Right ventricle myocardium inferior (tissue), 1 donor: ENCODE measurements at regions not wholly inside any gene's neighbourhood (a gene's known extent, or its start where the extent isn't known, plus 50 kb on each side); places are given as distances from the start of the nearest gene placed in this dataset.
"Not testable (repeated sequence)": the region's sequence is repeated elsewhere in the genome, so short reads cannot be mapped to it uniquely, and the experiment has no call there.

Source experiments
- ATAC-seq: fragments of 200-7000 bp; cut with Tn5 transposase; one replicate; pipeline ENCODE4 v1.9.1; 2020; ENCODE audit warnings: mild to moderate bottlenecking, moderate library complexity
- DNase-seq: peaks from one replicate; pipeline ENCODE4 v3.0.0; 2021; ENCODE audit errors: missing footprints
- intact Hi-C: fragments of 100-400 bp; cut with DNase I; formaldehyde crosslinking; loops from one replicate; pipeline ENCODE4 v1.11.0; 2022
- donor health status: DM: no; HTN: yes; CAD: no; lungs with severe emphysema.

GRCh38 chr2:142544173-142544572 is 333.3 kb upstream of the KYNU start:
- intact Hi-C loops: no loop called here
- ATAC-seq: no peak
- no peak for DNase-seq

- intact Hi-C loops: no loop called here
- ATAC-seq: no peak
- DNase-seq: no peak
Measured at GRCh38 chr2:142542431-142542910, 335.0 kb upstream of the KYNU start.

DNA sequence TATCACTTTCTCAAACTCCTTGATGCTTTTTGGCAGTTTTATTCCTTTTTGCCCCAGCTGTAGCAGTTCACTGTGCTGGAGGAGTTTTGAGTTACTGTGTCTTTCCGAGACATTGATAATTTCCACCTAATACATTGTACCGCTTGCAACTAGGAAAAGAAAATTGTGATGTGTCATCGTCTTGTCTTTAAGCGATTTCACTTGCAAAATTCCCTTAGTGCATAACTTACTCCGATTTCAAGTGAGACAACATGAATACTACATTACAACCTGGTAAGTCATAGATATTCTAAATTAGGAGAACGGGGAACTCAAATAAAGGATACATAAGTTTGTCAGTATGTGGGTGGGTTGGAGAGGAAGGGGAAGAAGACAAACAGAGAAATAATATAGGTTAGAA is 340.5 kb upstream of the KYNU start:
- intact Hi-C loops: no loop called here
- ATAC-seq (no peak), DNase-seq (no peak)

GRCh38 chr2:142536492-142536891 is 341.0 kb upstream of the KYNU start:
- no peak for ATAC-seq
- DNase-seq: no peak

GRCh38 chr2:142535311-142535710 is 342.2 kb upstream of the KYNU start:
- no peak for ATAC-seq
- no peak for DNase-seq
- intact Hi-C loops: no loop called here

More at GRCh38 chr2:142536492-142536891, 341.0 kb upstream of the KYNU start:
- intact Hi-C loops: no loop called here

DNA sequence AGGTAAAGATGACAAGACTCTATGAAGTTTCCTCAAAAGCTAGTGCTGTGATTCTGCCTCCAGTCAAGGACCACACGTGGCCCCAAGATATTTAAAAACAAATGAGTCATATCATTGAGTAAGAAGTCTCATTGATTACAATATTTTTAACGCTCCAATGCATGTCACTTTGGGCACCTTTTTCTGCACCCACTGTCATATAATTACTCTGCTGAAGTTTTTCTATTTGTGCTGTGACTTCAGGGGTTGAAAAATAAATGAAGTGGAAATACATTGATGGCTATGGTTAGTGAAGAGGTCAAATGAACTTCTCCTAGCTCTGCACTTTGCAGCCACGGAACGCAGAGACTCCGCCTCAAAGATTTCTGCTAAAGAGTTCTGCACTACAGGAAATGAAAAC is 344.3 kb upstream of the KYNU start:
- no peak for ATAC-seq
- intact Hi-C loops: no loop called here

DNA sequence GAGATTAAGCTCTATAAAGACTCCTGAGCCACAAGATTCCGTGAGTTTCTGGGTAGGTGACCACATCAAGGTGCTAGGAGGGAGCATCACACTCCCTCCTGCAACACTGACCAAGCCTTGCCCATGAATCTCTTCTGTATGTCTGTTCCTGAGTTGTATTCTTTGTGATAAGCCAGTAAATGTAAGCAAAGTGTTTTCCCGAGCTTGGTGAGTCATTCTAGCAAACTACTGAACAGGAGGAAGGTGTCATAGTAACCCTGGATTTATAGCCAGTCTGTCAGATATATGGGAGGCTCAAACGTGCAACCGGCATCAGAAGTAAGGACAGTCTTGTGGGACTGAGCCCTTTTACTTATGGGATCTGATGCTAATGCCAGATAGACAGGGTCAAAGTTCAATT is 346.1 kb upstream of the KYNU start:
- intact Hi-C loops: no loop called here
- no peak for ATAC-seq
- DNase-seq: no peak

More for the DNA sequence above, 344.3 kb upstream of the KYNU start:
- DNase-seq: no peak

DNA sequence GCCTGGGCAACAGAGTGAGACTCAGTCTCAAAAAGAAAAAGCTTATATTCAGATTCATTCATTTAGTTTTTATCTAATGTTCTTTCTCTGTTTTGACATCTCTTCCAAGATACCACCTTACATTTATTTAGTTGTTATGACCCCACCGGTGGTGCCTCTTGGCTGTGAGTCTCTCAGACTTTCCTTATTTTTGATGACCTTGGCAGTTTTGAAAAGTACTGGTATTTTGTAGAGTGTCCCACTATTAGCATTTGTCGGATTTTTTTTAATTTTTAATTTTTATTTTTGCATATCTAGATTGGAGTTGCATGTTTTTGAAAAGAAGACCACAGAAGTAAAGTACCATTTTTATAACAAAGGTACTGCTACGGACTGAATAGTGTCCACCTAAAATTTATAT is 351.7 kb upstream of the KYNU start:
- DNase-seq: no peak
- intact Hi-C loops: no loop called here
- ATAC-seq: no peak

- DNase-seq: no peak
- ATAC-seq: no peak
- intact Hi-C loops: no loop called here
Measured at GRCh38 chr2:142521492-142521891, 356.0 kb upstream of the KYNU start.

DNA sequence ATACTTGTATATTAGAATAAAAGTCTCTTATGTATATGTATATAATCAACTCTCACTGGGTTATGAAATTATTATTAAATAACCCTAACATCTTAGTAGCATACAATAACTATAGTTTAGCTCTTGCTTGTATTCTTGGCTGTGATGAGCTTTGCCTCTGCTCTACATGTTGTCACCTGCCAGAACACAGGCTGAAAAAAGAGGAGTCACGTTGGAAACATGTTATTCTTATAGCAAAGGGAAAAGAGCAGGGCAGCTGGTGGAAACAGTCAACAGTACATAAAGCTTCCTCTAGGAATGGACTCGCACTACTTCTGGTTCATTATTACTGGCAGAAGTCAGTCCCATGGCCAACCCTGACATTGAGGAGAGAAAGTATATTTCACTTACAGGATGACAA is 362.0 kb upstream of the KYNU start:
- DNase-seq (no peak), ATAC-seq (no peak)
- intact Hi-C loops: no loop called here

- DNase-seq: no peak
- intact Hi-C loops: no loop called here
- ATAC-seq: no peak
Measured at GRCh38 chr2:142509401-142509800, 368.1 kb upstream of the KYNU start.

- intact Hi-C loops: no loop called here
- ATAC-seq: no peak
- no peak for DNase-seq
Measured at GRCh38 chr2:142504754-142505153, 372.7 kb upstream of the KYNU start.

GRCh38 chr2:142502402-142502801 is 371.6 kb upstream of the LRP1B start:
- DNase-seq (no peak), ATAC-seq (no peak)
- intact Hi-C loops: no loop called here

DNA sequence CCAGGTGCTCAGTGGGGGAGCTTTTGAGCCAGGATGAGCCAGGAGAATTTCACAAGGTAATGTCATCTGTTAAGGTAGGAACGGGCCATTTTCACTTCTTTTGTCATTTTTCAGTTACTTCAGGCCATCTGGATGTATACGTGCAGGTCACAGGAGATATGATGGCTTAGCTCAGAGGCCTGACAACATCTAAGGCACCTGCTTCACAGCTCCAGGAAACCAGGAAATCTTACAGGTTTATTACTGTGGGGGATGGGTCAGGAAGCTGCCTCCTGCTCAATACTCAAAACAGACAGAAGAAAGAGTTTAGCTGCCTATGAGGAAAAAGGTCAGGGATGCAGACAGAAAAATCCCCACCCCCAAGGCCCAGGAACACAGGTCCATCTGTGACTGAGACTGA is 364.3 kb upstream of the LRP1B start:
- intact Hi-C loops: no loop called here
- no peak for ATAC-seq
- no peak for DNase-seq

GRCh38 chr2:142489631-142490030 is 358.8 kb upstream of the LRP1B start:
- ATAC-seq, DNase-seq, intact Hi-C loops: not testable (repeated sequence)

DNA sequence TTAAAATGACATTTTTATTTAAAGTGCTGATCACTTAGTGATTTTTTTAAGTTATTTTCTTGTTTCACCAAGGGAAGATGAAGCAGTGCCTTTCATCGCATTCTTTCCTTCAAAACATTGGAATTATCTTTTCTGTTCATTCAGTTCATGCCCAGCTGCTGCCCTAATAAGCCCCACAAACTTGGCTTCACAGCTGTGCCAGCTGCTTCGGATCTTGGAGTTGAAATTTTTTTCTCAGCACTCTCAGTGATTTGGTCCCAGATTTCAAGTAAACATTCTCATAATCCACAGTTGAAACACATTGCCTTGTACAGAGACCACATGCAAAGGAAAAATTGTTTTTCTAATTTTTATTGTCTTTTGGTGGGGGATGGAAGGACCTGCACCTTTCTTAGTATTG is 353.3 kb upstream of the LRP1B start:
- DNase-seq: no peak
- intact Hi-C loops: no loop called here
- no peak for ATAC-seq

DNA sequence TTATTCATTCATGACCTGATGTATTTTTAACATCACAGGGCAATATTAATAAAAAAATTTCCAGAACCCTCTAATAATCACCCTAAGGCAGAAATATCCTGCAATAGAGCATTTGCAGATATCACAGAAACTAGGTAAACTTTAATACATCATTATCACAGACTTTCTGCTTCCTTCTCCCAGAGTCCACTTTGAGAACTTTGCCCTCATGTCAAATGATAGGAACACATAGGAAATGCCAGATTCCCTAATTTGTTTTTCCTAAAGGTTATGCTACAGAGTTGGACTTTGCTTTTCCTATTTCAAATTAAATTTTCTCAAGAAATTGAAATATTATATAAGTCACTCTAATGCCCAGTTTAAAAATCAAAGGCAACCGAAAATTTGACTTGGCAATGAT is 352.8 kb upstream of the LRP1B start:
- DNase-seq (no peak), ATAC-seq (no peak)
- intact Hi-C loops: no loop called here

DNA sequence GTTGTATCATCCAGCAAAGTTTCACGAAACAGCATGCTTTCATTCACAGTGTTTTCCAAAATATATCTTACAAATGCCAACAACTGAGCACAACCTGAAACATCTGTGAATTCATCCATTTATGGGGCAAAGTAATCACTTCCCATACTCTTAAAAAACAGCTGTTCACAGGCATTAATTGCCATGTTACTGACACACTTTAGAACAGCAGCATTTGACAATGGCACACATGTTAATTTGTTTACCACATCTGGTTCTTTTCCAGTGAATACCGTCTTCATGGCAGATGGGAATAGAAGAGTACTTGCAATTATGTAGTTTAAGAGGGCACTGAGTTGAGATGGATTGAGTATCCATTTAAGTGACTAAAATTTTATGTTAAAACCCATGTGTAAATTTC is 347.4 kb upstream of the LRP1B start:
- intact Hi-C loops: no loop called here
- ATAC-seq: no peak
- no peak for DNase-seq

DNA sequence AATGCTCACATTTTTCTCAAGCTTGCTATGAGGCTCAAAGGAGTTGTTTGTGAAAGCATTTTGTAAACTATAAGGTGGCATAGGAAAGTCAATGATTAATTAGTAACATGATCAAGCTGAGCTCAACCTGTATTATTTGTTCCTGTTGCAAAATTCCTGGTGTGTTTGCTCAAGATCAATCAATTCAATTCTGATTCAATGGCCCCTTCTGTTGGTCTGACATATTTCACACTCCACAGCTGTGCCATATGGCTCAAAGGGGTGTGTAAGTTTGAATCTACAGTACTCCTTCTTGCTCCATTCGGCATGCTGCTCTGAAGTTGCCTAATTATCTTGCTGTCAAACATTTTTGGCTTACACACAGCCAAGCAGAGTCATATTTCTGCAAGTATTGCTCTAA is 341.6 kb upstream of the LRP1B start:
- no peak for DNase-seq
- no peak for ATAC-seq
- intact Hi-C loops: no loop called here

DNA sequence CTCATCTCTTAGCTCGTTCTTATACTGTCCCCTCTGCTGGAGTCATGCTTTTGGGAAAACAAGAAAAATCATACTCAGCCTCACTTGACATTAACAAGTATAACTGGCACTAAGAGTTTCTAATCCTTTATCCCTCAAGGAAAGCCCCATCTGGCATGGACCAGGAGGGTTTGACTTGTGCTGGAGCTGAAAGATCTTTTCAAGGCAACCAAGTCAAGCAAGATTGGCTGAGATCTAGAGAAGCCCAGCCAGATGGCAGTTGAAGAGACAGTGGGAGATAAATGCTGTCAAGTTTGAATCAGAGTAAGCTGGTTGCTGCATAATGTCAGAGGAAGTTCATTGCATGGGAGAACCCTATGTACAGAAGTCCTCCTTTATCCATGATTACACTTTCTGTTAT is 336.5 kb upstream of the LRP1B start:
- intact Hi-C loops: no loop called here
- ATAC-seq (no peak), DNase-seq (no peak)

DNA sequence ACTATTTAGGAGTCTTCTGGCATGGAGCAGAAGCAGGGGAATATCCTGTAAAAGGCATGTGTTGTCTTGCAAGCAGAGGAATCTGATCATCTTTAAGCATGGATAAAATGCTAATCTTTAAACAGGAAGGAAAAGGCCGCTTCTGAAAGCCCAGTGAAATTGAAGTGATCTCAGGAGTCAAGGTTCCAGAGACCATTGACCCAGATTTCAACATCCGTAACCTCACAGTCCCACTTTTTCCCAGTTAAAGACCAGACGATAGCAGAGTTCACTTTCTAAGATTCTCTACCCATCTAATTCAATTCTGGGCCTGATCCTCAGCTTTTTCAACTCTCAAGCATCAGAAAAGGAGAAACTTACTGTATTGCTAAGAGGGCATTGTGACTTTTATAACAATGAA is 332.2 kb upstream of the LRP1B start:
- intact Hi-C loops: no loop called here
- DNase-seq (no peak), ATAC-seq (no peak)

DNA sequence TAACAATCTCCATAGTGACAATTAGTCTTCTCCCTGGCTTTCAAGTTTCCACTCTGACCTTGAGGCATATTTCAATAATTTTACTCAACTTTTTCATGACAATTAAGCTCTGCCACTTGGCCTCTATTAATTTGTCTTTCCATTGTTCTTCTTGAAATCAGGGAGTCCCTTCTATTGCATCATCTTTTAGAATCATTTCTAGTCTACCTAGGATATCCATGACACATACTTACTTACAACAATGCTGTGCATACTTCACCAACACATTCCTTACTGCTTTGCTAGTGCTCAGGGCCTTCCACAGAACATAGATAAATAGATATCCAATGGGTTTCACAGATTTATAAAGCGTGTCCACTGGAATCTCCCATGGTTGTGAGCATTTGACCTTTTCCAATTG is 331.5 kb upstream of the LRP1B start:
- DNase-seq (no peak), ATAC-seq (no peak)
- intact Hi-C loops: no loop called here
